NCI-H2227 (cell line): ENCODE measurements at regions not wholly inside any gene's neighbourhood (a gene's known extent, or its start where the extent isn't known, plus 50 kb on each side); places are given as distances from the start of the nearest gene placed in this dataset.
A peak's percentile ranks its signal among the peaks of the same experiment; 100 is the strongest.

Experiments used
- DNase-seq: peaks from one replicate; lab custom pipeline; 2025; ENCODE audit not compliant: unreplicated experiment; lab: John Stamatoyannopoulos, UW

- DNase-seq: no peak
Observed at GRCh38 chr14:104448721-104449120, 130.8 kb upstream of the C14orf180 start.

- DNase-seq: no peak
Observed at GRCh38 chr14:104450811-104451401, 128.7 kb upstream of the C14orf180 start.

GRCh38 chr14:104451474-104451873, 128.1 kb upstream of the C14orf180 start:
- no peak for DNase-seq

GRCh38 chr14:104458845-104459244, 120.7 kb upstream of the C14orf180 start:
- no peak for DNase-seq

GRCh38 chr14:104460791-104461651, 118.5 kb upstream of the C14orf180 start:
- peak; percentile 70 for DNase-seq

GRCh38 chr14:104461676-104462449, 117.7 kb upstream of the C14orf180 start:
- DNase-seq: peak; percentile 56

GRCh38 chr14:104462651-104463630, 116.6 kb upstream of the C14orf180 start:
- peak; percentile 9 for DNase-seq

GRCh38 chr14:104464907-104465306, 114.7 kb upstream of the C14orf180 start:
- DNase-seq: no peak

GRCh38 chr14:104465482-104466390, 113.8 kb upstream of the C14orf180 start:
- DNase-seq: no peak

GRCh38 chr14:104467236-104467635, 112.3 kb upstream of the C14orf180 start:
- DNase-seq: no peak

- no peak for DNase-seq
Observed at GRCh38 chr14:104467641-104468040, 111.9 kb upstream of the C14orf180 start.

GRCh38 chr14:104469591-104469990, 110.0 kb upstream of the C14orf180 start:
- DNase-seq: no peak

GRCh38 chr14:104470588-104470987, 109.0 kb upstream of the C14orf180 start:
- DNase-seq: no peak

- DNase-seq: no peak
Observed at GRCh38 chr14:104471114-104471513, 108.5 kb upstream of the C14orf180 start.

- no peak for DNase-seq
Observed at GRCh38 chr14:104472073-104472472, 107.5 kb upstream of the C14orf180 start.

- no peak for DNase-seq
Observed at GRCh38 chr14:104472536-104473243, 106.9 kb upstream of the C14orf180 start.

- DNase-seq: no peak
Observed at GRCh38 chr14:104473244-104473565, 106.4 kb upstream of the C14orf180 start.

- no peak for DNase-seq
Observed at GRCh38 chr14:104473649-104474494, 105.7 kb upstream of the C14orf180 start.
